ENCODE measurements at regions not wholly inside any gene's neighbourhood (a gene's known extent, or its start where the extent isn't known, plus 50 kb on each side); places are given as distances from the start of the nearest gene placed in this dataset.

- TF ChIP-seq POLR2AphosphoS5 (IDR thresholded peaks at IDR 0.05; ENCODE audit: low read depth, low read length) (no peak), POLR2A (IDR thresholded peaks at IDR 0.05; ENCODE audit: low read depth, low read length) (no peak)
These were observed 555.1 kb upstream of the FRG1 start for GRCh38 chr4:189385579-189385978.

All from GM12892 (cell line).